SKM-1 treated with dmso at 0.1 percent for 144 hours (cell line): ENCODE measurements at regions not wholly inside any gene's neighbourhood (a gene's known extent, or its start where the extent isn't known, plus 50 kb on each side); places are given as distances from the start of the nearest gene placed in this dataset.

Experiments
- DNase-seq: peaks from one replicate; lab custom pipeline; 2025; ENCODE audit not compliant: unreplicated experiment; lab: John Stamatoyannopoulos, UW

- no peak for DNase-seq
Observed at GRCh38 chr6:147712841-147713240, 204.4 kb downstream of the SAMD5 start.

DNA sequence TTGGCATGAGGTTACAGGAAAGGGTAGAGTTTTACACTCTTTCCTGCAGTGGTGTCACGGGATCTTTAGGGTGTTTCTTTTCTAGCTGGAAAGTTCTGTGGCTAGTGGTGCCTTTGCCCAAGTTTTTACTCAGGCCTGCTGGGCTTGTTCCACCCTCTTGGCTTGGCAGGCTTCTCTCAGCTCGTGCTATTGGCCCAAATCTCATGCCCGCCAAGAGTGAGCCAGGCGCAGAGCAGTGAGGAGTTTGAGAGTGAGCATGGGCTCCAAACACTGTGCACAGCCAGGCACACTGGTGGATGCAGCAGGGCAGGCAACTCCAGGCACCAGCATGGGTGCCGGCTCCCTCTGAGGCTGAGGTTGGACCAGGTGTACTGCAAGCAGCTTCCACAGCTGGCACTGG lies 206.5 kb downstream of the SAMD5 start:
- no peak for DNase-seq

GRCh38 chr6:147716434-147716833 lies 207.9 kb downstream of the SAMD5 start:
- no peak for DNase-seq

- DNase-seq = no peak
Observed at GRCh38 chr6:147717991-147718390, 209.5 kb downstream of the SAMD5 start.

- no peak for DNase-seq
Observed at GRCh38 chr6:147722158-147722557, 213.7 kb downstream of the SAMD5 start.

DNA sequence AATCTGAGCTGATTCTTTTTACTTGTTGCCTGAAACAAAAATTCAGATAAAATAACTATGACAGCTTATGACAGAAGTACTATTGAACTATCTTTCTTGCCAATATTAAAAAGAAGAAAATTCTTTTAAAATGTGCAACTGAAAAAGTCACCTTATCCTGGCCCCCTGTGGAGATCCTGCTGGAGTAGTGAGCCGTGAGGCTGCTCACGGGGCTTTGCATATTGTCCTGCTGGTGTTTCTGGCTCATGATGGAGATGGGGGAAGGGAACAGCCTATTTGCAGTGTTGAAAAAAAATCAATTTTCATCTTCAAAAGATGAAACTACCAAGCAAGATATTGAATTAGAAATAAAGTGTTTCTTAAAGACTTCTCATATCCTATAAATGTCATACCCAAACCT lies 216.0 kb downstream of the SAMD5 start:
- no peak for DNase-seq

DNA sequence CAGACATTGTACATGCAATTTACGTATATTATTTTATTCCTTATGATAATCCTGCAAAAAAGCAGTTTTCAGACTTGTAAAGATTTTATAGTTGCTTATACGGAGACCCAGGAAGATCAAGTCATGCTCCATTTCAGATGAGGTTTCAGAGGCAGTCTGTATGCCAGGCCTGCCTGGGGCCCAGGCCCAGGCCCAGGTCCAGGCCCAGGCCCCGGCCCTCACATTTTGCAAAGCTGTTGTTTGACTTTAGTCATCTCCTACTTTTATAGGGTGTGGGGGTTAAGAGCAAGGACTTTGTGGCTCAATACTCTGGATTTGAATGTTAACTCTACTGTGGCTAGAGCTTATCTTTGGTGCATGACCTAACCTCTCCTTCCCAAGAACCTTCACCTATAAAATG lies 217.9 kb downstream of the SAMD5 start:
- DNase-seq = no peak

DNA sequence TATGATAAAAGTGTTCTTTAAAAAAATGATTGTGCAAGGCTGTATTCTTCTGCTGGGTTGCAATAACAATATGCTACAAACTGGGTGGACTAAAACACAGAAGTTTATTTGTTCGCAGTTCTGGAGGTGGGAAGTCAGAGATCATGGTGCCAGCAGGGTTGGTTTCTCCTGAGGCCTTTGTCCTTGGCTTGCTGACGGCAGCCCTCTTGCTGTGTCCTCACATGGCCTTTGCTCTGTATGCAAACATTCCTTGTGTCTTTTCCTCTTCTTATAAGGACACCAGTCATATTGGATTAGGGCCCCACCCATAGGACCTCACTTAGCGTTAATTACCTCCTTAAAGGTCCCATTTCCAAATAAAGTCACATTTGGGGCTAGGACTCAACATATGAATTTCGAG lies 220.4 kb downstream of the SAMD5 start:
- no peak for DNase-seq

DNA sequence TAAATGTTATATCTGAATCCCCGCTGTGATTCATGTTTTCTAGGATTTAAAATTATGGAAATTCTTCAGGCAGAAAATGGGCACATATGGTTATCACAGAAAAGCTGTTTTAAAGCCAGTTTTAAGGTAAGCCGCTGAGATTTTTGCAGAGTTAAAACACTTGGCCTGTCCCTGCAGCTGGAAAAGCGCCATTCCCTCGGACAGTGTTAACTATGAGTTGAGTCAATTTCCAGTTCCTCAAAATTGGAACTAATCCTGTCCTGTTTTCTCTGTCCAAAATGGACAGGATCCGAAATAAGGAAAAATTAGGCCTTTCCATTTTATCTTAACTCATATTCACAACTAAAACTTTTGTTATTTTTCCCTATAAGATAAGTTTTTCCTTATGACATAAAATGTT lies 225.2 kb downstream of the SAMD5 start:
- no peak for DNase-seq

- DNase-seq = no peak
Observed at GRCh38 chr6:147734151-147734550, 225.7 kb downstream of the SAMD5 start.

DNA sequence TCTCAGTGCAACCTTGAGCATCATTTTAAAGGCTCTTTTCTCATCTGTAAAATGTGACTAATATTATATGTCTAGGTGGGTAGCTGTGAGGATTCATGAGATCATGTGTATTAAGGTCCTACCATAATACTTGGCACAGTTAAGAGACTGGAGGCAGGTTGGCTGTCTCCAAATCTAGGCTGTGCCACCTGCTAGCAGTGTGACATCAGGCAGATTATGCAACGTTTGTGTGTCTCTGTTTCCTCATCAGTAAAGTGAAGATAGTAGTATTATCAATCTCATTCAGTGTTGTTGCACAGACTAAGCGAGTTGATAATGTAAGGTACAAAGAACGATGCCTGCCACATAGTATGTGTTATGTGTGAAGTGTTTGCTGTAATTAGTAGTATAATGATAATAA lies 227.4 kb downstream of the SAMD5 start:
- no peak for DNase-seq

GRCh38 chr6:147737115-147737514 lies 228.6 kb downstream of the SAMD5 start:
- no peak for DNase-seq

- no peak for DNase-seq
Observed at GRCh38 chr6:147738099-147738498, 229.6 kb downstream of the SAMD5 start.

GRCh38 chr6:147738516-147739162 lies 230.1 kb downstream of the SAMD5 start:
- DNase-seq = no peak

DNA sequence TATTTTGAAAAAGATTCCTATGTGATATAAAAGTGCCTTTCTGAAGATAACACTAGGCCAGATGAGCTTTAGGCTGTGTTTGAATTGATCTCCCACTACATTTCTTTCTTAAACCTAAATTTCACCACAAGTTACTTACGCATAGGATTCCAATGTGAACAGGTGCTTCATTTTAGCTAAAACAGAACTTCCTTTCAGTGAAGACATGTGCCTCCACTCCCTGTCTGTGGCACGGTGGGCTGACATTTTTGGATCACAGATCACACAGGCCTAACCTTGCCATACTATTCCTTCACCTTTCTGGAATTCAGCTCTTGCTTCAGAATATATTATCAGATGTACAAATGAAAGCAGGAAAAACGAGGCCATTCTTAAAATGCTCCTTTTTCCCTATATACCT lies 231.8 kb downstream of the SAMD5 start:
- DNase-seq = no peak

- no peak for DNase-seq
Observed at GRCh38 chr6:147740916-147741315, 232.4 kb downstream of the SAMD5 start.

GRCh38 chr6:147741389-147741788 lies 232.9 kb downstream of the SAMD5 start:
- no peak for DNase-seq

DNA sequence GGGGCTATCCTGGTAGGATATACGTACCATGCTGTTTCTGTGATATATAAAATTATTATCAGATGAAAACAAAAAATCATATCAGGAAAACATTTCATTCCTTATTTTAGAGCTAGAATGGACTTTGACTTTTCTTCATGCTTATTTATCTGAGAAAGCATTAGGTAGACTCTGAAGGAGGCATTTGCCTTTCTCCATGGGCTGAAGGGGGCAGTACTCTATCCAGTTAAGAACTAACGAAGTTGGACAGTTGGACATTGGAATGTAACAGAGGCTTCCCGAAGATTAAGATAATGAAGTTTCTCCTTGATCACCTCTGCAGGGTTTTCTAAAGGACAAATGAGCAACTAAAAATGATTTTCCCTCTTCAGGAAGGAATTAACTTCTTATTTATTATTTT lies 233.9 kb downstream of the SAMD5 start:
- DNase-seq = no peak

- no peak for DNase-seq
Observed at GRCh38 chr6:147744012-147744411, 235.5 kb downstream of the SAMD5 start.

DNA sequence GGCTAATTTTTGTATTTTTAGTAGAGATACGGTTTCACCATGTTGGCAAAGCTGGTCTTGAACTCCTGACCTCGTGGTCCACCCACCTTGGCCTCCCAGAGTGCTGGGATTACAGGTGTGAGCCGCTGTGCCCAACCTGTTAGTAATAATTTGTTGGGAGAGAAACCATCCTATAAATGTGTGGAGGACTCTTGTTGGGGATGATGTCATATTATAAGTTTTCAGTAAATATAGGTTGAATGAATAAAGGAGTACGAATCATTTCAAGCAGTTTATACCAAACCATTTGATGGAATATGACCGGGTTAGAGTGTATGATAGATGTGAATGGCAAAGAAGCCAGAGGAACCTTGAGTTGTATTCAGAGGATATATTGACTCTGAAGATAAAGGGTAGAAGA lies 240.8 kb downstream of the SAMD5 start:
- no peak for DNase-seq

GRCh38 chr6:147750413-147750812 lies 241.9 kb downstream of the SAMD5 start:
- no peak for DNase-seq

DNA sequence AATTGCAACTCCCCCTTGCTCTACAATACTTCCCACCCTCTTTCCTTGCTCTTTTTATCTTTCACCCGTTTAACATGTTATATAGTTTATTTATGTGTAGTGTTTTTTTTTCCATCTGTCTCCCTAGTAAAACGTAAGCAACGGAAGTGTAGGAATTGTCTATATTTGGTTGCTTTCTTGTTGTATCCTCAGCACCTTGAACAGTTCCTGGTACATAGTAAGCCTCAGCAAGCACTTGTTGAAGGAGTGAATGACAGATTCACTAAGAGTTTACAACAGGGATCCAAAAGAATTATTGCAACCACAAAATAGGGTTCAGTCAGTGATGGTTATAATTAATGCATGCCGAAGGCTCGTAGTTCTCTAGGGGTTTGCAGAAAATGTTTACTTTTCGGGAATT lies 242.7 kb downstream of the SAMD5 start:
- no peak for DNase-seq

GRCh38 chr6:147752689-147753403 lies 244.4 kb downstream of the SAMD5 start:
- DNase-seq = no peak
